NCI-H2227 (cell line): ENCODE measurements at regions not wholly inside any gene's neighbourhood (a gene's known extent, or its start where the extent isn't known, plus 50 kb on each side); places are given as distances from the start of the nearest gene placed in this dataset.

Experiments used
- DNase-seq: peaks from one replicate; lab custom pipeline; 2025; ENCODE audit not compliant: unreplicated experiment; lab: John Stamatoyannopoulos, UW

DNA sequence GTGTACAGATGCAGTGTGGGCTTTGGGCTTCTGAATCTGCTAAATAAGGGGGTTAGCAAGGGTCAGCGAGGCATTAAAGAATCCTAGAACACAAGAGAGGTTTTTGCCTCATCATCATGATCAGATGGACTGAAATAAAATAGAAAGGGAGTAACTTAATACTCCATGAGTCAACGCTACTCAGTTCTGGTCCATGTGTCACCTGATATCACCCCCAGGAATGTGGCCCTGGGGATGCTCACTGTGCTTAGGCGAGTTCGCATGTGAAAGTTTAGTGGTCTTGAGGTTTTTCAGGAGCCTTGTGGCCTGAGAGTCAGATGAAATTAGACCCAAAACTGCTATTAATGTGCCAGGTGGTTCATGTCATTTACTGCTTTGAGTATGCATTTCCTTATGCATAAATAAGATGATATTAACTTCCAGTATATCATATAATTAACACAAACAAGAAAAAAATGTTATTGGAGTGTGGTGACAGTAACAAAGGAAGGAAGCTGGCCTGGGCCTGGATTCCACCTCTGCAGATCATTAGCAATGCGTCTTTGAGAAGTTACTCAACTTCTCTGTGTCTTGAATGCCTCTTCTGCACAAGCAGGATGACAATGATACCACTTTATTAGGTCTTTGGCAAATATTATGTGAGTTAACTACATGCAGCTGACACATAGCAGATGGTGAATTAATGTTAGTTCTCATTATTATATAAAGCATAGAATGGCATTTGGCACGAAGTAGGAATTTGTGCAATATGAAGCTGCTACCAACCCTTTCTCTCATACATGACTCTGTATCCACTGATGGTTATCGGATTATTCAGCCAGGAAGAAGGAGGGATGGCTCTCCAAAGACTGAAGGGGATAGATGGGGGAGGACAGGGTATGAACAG, 1272.6 kb downstream of the AACS start:
- DNase-seq: no peak

DNA sequence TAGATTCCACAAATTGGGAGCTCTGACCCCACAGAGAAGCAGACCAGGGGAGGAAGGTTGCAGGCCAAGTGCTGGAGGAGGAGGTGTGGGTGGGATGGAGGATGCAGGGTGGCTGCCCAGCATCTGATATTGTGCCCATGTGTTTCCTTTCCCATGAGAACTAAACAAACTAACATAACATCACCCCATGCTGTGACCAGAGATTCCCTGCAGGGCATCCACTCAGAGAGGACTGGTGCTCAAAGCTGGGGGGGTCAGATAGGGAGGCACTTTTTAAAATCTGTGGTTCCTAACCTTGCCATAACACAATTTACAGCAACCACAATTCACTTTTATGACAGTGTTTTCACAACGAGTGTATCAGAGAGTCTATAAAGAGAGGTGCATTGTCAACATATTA, 1277.6 kb downstream of the AACS start:
- DNase-seq: no peak

DNA sequence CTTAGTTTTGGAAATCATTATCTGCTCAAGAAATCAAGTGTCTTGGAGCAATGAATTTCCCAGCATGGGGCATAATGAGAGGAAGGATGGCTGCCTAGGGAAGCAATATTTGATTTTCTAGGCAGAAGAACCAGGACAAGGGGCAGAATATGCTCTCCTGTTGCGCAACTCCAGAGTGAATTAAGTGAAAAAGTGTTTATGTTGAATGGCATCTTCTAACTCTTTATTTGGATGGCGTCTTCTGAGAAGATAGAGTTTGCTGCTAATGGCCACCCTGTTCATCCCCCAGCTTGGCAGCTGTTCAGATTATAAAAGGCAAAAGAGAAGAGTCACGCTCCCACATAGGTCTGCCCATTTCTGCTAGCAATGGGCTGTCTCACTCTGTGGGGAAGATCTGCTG, 1278.1 kb downstream of the AACS start:
- DNase-seq: no peak

DNA sequence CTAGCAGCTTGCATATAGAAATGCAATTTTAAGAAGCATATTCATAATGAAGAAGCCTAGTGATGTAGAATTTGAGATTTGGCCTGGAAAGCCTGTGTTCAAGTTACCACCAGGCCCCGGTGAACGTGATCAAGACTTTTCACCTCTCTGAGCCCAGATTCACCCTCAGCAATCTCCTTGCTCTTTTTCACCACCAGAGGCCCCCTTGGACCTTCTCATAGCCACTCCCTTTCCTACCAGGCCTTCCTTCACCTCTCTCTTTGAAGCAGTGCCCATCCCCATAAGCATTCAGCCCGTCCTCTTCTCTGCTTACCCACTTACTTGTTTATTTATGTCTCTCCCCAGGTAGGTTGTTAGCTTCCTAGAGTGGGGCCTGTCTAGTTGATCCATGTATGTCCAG, 1280.9 kb downstream of the AACS start:
- no peak for DNase-seq

DNA sequence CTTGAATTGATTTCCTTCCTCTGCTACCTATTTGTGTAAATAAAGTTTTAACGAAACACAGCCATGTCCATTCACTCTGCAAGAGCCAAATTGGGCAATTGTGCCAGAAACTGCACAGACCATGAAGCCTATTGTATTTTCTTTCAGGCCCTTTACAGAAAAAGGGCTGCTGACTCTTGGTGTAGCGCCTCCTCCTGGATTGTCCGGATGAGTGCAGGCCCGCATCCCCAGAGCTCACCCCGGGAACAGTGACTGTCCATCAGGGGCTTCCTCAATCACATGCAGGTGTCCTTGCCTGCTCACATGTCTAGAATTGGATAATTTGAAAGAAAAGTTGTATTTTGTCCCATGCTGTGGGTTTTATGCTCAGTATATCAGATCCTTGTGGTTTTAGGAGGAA, 1282.2 kb downstream of the AACS start:
- no peak for DNase-seq

DNA sequence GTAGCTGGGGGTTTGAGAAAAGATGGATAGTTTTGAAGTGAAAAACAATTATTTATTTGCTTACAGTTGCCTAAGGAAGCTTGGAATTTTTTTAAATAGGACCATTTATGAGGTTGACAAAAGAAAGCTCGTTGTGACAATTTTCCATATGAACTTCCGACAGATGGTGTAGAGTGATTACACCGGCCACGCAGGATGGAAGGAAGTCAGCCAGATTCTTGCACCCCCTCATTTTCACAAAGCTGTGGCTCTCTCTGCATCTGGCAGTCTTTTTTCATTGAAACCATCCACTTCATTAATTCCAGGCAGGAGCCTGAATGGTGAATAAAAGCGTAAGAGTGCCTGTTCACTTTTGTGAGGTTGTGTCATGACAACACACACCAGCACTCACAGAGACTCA, 1284.1 kb downstream of the AACS start:
- no peak for DNase-seq

DNA sequence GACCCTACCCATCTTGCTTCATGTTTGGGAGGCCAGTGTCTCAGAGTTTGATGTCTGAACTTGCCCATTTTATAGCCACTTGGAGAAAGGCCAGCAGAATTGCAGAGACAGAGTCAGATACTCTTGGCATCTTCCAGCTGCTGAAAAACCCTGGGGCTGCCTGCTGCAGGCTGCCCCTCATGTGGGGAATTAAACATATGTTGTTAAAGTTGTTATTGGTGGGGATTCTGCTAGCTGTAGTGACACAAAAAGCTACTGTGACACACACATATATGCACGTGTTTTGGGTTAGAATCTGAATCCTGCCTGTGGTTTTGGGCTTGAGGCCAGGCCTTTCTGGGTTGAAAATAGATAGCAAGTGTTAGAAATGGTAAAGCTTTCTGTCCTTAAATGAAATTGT, 1288.4 kb downstream of the AACS start:
- no peak for DNase-seq

DNA sequence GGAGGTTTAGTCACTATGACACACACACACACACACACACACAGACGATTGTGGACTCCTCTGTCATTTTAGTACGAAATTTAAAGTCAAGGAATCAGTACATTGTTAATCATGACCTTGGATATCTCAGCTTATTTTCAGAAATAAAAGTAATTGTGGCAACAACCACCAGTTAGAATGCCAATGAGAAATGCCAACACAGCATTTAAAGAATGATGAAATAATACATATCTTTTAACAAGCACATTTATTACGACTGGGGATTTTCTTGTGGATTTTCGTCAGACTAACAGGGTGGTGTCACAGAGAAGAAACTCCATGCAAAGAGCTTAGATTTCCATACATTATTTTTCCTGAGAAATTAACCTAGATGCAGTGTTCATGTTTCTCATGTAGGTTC, 1289.4 kb downstream of the AACS start:
- no peak for DNase-seq

DNA sequence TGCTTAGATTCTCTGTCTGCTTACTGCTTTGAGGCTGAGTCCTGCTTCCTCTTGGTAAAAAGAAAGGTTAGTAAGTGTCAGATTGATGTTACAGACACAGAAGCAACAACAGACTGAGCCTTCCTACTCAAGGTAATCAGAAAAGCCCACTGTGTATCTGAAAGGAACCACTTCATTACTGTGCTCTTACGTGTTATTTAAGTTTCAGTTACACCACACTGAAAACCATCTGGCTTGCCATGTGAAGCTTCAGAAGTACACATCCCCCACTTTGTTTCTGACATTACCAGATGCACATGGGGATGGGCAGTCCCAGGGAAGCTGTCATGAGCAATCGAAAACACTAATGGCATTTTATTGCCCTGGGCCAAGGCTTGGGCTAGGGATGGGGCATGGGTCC, 1290.1 kb downstream of the AACS start:
- DNase-seq: no peak

DNA sequence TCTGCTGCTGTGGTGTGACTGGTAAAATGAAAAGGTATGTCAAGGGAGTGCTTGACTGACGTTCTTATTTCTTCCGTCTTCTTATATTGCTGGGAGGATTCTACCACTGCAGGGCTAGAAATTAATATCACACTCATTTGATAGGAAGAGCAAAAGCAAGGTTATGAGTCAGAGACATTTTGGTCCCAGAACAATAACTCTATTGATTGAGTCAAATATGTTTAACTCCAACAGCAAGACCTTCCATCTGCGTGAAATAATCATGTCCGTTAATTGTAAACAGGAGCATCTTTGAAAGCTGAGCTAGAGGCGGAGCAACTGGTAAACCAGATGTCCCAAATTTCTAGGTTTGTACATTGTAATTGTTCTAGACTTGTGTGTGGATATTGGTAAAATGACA, 1293.6 kb downstream of the AACS start:
- no peak for DNase-seq

DNA sequence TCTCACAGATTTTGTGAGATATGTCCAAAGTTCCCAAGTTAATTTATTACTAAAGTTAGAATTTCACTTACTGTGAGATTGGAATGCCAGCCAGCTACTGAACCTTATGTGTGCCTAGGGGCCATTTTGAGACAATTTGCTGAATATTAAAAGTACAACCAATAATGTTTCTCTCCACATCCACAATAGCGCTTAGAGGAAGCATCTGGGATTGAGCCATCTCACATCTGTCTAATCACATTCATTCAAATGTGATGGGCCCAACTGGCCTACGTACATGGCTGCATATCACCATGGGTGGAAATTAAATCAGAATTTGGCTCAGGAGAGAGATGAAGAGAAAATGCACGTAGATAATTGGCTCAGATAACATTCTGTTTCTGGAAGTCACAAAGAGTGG, 1294.0 kb downstream of the AACS start:
- DNase-seq: no peak

DNA sequence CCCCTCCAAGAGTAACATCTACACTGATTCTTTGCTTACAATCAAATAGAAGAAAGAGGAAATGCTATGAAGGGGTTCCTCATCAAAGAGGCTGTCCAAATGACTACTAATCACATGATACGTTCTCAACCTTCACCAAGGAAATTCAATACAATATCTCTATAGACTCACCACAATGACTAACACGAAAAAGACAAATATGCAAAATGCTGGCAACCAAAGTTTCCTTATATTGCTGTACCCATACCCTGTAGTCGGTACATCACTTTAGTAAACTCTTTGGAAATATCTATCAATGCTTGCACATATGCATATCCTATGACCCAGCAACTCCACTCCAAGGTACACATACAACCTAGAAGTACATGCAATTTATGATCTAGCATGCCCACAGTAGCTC, 1296.6 kb downstream of the AACS start:
- DNase-seq: no peak

DNA sequence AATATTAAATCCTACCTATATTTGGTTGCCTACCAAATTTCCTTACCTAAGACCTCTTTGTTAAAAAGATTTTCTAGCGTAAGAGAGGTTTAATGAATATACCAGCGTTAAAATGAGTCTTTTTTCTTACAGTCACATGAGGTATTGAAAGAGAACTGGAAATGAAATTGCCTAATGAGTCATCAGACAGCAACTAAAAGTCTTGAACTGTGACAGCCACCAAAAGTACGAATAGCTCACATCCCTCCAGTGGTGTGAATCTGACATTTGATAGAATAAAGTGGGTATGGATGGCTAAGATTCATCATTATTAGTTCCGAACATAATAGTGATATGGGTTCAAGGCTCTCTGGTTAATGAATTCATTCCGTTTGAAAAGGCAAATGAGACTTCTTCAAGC, 1297.3 kb downstream of the AACS start:
- no peak for DNase-seq

DNA sequence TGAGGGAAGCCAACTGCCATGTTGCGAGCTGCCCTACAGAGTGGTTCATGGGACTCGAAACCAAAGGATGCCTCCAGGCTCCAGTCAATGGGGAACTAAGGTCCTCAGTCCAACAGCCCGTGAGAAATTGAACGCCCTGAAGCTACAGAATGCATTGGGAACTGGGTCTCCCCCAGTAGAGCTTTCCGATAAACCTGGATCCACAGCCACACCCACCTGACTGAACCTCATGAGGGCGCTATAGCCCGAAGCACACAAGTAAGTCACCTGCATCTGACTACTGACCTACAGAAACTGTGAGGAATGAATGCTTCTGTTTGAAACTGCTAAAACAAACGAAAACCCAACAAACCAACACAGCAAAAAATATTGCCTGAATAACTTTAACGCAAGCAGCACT, 1297.7 kb downstream of the AACS start:
- DNase-seq: no peak

DNA sequence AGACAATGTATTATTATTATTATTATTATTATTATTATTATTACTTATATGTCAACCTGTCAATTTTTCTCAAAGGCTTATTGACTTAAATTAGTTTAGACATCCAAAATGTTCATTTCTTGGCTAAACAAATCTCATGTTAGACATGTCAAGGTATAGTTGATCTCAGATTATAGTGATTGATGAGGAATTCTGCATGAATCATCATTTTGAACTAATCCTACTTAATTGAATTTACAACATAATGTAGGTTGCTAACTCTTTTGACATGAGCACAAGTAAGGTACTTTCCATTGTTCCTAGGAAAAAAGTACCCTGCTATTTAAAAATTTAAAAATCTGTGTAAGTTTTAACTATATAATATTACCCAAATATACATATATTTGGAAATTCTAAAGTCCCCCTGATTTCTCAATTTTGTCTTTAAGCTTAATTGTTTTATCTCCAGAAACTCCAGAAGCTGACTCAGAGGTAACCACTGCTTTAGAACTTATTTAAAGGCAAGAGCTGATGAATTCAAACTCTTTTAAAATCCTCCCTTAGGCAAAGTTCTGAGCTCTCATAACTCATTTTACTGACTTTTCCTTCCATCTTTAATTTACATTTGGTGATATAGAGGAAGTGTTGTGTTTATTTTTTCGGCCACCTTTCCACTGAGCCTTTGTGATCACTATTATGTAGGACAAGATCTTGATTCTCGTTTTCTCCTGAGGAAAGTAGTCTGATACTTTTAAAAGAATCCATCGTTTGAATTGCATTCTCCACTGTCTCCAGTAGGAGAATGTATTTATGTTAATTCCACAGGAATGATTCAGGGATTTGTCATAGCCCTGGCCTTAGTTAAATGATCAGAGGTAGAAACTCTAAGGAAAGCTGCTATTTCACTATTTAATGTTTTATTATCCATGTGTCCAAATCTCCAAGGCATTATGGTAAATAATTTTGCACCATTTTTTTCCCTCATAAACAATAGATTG, 1304.5 kb downstream of the AACS start:
- DNase-seq: no peak

DNA sequence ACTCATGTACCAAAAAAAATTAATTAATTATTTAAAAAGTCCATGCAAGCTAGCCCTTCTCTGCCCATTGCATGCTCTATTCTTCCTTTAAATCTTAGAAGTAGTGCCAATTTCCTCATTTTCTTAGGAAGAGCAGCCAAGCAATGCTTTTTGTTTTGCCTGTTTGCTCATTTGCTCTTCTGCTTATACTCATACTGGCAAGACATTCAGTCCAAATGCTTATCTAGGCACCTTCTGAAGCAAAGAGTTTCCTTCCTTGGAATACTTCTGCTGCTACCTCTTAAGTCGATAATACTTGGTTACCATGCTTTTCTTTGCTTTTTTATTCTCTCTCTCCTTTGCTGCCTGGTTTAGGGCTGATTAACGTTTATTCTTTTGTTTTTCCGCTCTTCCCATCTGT, 1318.3 kb downstream of the AACS start:
- no peak for DNase-seq

DNA sequence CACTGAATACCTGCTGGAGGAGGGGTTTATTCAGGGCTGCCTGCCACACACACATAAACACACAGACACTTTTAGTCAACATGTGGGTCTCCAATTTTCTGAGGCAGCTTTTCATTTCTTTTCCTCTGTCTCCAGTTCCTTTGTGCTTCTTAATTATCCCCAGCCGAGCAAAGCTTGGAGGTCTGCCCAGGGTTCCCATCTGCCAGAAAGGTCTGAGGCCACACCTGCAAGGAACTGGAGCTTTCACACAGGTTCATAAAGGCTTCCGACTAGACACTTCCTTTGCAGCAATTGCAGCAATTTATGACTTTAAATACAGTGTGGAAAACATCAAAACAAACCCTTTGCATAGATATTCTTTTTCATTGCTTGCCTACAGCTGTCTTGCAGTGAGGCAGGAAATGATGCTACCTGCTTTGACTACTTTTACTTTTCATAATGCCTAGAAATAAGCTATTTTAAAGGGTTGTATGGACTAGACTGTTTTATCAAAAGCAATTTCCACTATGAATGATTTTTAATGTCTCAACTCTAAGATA, 1318.9 kb downstream of the AACS start:
- DNase-seq: no peak

DNA sequence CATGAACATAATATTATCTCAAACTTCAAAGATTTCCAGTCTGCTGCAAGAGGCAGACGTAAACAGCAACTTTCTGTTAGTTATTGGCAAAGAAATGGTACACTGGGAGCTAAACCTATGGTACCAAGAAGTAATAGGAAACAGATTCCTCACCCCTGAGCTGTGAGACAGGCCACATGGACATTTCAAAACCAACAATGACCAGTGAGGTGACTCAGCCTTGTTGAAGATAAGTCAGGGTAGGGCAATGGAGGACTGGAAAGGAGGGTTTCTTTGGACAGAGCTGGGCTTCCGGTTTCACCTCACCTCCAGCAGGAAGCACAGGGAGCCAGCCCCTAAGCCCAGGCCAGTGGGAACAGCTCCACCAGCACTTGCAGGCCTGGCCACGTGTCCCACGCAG, 1320.5 kb downstream of the AACS start:
- DNase-seq: no peak

DNA sequence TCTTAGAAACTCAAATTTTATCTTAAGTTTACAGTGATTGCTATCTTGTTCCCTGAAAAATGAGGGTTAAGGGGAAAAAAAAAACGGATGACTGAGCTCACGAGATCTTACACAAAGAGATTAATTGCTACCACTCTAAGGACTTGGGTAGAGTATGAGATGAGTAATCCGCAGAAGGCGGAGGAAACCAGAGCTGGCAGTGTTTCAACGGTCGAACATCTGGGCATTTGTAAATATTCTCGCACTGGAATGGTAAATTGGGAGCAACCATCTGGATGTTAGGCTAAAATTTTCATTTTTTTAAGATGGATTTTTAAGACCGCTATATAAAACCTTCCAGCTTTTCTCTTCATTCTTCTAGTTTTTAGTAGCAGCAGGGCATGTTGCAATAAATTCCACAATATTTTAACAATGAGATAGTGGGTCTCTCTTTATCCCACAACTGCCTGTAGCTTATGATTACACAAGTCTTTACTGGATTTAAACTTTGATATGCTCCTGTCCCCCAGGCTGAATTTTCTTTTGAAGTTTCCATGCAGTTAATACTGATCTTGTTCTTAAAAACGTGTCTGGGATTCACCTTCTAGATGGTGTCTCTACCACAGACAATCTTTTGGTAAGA, 1324.1 kb downstream of the AACS start:
- no peak for DNase-seq

DNA sequence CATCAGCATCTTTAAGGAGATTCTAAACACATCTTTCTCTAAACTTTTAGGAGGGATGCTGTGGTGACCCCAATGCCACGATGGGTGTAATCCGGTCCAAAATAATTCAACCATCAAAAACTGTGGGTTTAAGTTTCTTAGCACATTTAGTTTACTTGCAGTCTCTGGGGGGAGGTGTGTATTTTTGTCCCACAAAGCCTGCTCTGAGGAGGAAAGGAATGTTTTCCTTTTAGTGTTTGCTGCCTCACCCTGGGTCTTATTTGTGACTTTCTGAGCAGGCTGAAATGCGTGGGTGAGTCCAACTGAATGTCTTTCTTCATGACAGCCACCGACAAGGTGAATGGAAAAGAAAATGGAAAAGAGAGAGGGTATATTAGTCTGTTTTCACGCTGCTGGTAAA, 1324.7 kb downstream of the AACS start:
- no peak for DNase-seq

DNA sequence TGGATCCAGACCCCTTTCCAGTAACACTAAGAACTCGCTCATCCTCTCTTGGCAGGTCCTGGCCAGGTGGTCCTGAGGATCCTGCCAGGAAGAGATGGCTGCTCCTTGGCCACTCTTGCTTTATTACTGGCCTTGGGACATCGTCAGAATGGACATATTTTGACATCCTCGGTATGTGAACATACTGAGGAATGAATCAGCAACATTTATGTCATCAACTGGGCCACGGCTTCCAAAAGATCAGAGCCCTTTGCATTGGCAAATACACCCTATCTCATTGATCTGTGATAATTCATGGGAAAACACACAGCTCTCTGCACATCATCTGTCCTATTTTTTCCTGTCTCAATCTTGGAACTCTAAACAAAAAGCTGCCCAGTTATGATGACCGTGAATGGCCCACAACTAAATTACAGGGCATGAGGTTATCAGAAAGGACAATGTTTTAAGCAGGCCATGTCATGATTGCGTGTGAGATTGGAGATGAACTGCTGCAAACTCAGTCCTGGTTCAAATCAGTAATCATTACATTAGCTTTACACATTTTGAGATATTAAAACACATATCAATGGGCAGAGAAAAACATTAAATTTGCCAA, 1325.8 kb downstream of the AACS start:
- DNase-seq: no peak
